GM21423 (cell line): ENCODE measurements at regions not wholly inside any gene's neighbourhood (a gene's known extent, or its start where the extent isn't known, plus 50 kb on each side); places are given as distances from the start of the nearest gene placed in this dataset.
"Not testable (repeated sequence)": the region's sequence is repeated elsewhere in the genome, so short reads cannot be mapped to it uniquely, and the experiment has no call there.

Experiments used
- ATAC-seq: cut with Tn5 transposase; IDR thresholded peaks from one replicate; pipeline ENCODE4 v1.9.1; 2021; ENCODE audit warnings: mild to moderate bottlenecking, moderate library complexity; ENCODE audit not compliant: unreplicated experiment

DNA sequence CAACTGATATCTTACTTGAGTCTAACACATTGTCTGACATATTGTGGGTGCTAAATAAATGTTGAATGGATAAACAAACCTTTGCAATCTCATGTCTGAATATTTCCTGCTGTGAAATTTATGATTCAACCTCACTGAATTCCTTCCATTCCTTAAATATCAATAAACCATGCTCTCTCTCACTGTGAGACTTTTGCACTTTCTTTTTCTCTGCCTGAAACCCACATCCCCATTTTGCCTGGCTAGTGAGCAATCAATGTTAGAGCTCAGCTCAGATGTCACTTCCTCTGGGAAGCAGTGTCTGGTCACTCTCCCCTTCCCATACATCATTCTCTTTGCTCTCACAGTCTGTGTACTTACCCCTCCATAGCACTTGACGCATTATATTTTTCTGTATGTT is 383.7 kb upstream of the TRPC7 start:
- ATAC-seq = no peak

DNA sequence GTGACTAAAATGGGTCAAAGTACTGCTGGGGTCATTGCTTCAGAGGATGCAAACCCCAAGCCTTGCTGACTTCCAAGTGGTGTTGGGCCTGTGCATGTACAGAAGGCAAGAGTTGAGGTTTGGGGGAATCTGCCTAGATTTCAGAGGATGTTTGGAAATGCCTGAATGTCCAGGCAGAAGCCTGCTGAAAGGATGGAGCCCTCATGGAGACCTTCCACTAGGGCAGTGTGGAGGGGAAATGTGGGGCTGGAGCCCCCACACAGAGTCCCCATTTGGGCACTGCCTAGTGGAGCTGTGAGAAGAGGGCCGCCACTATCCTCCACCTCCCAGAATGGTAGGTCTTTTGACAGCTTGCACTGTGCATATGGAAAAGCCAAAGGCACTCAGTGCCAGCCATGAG is 377.7 kb upstream of the TRPC7 start:
- no peak for ATAC-seq

DNA sequence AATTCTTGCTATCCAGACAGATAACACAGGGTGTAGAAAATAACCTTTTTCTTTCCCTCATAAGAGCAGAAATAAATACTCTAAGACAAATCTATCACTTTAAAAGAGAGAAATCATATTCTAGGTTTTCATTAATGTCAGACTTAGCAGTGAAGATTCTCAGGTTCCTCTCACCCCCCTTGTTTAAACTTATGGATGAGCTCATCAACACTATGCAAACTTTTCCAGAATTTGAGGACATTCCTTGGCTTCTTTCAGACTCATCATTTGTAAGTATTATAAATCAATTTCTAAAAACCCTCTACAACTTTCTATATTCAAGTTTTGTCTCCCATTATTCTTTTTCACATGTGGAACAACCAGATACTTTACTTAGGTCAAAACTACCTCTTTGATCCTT is 374.9 kb upstream of the TRPC7 start:
- ATAC-seq = no peak

DNA sequence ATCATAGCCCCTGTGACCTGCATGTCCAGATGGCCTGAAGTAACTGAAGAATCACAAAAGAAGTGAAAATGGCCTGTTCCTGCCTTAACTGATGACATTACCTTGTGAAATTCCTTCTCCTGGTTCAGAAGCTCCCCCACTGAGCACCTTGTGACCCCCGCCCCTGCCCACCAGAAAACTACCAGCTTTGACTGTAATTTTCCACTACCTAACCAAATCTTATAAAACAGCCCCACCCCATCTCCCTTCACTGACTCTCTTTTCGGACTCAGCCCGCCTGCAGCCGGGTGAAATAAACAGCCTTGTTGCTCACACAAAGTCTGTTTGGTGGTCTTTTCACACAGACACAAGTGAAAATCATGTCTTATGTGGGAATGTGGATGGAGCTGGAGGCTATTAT is 373.9 kb upstream of the TRPC7 start:
- ATAC-seq = not testable (repeated sequence)

- no peak for ATAC-seq
Measured at GRCh38 chr5:136738829-136739228, 373.5 kb upstream of the TRPC7 start.

DNA sequence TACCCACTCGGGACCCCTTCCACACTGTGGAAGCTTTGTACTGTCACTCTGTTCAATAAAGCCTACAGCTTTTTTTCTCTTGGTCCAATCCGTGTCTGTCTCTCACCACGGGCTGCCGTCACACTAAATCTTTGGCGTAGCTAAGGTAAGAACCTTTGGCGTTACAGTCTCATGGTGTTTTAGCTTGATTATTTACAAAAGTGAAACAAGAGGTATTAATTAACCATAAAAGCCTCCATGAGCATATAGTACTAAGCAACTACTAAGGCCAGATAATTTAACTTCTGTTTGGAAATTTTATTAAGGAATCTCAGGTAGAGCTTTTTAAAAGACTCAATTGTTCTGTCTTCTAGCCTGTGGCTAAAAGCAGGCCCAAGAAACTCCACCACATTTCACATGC is 370.7 kb upstream of the TRPC7 start:
- ATAC-seq = no peak

DNA sequence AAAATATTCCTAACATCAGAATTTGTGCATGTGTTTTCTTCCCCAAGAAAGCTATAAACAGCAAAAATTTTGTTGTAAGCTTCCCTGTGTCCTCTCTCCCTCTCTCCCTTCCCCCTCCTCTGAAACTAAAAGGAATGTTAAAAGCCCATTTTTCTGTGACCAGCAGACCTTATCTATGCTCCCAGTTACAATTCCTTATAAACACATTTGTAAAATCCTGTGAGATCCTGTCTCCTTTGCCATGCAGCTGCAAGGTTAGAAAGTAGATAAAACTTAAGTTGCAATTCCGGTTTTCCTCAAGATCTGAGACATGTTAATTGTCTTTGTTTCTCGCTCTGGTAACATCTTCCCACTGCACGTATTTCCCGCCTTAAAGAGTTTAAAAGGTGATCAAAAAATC is 370.3 kb upstream of the TRPC7 start:
- not testable (repeated sequence) for ATAC-seq

GRCh38 chr5:136734628-136735027 is 369.3 kb upstream of the TRPC7 start:
- no peak for ATAC-seq

GRCh38 chr5:136732751-136733150 is 367.4 kb upstream of the TRPC7 start:
- ATAC-seq = no peak

DNA sequence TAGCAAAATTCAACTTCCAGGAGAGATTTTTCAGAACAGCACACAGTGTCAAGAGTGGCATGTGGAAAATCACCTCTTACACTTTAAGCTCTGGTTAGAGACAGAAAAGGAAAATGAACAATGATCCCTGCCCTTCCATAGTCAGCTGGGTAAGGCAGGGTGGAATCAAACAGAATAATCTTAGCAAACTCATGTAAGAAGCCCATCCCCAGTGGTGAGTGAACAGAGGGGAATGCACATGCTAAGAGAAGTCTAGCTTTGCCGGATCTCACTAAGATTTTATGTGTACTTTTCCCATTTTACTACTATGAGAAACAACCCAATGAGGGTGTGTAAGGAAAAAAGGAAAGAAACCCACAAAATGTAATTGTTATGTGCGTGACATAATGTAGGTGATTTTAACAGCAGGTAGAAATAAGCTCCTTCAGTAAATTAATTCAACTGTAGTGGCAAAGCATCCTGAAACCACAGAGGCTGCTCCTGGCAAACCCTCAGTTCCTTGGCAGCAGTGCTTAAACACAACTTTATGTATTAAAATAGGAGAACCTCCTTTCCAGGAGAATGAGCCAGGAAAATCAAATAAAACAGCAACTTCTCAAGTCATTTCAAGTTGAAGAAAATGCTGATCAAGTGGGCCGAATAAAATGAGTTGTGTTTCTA is 366.0 kb upstream of the TRPC7 start:
- no peak for ATAC-seq

GRCh38 chr5:136730426-136730825 is 365.1 kb upstream of the TRPC7 start:
- no peak for ATAC-seq

GRCh38 chr5:136729901-136730355 is 364.6 kb upstream of the TRPC7 start:
- no peak for ATAC-seq

DNA sequence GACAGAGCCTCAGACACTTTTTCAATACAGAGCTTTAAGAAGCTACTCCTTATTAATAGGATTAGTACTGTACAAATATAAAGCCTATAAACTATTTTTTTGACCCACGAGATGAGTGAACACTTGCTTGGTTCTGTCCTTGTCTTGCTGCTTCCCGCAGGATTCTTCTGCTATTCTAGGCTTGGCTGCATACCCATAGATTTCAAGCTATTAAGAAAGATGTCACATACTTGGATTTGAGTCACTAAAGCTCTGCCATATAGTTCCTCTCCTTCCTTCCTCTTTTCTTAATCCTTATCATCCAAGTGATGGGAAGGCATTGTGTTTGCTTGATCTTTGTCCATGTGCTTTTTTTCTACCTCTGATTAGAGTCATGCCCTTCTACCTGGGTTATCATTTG is 361.2 kb upstream of the TRPC7 start:
- no peak for ATAC-seq

DNA sequence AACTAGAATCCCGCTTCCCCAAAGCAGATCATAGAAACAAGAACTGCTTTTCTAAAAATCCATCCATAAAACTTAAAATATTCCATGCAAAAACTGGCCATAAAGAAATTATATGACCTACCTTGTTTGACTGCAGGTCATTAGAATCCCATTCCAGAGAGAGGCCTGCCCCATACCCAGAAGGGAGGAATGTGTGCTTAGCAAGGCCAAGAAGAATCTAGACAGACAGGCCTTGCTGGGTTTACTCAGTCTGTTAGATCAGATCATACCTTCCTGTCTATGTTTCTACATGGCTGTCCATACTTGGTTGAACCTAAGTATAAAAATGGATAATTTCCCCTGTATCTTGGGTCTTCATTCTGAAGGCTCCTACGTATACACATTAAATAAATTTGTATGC is 358.8 kb upstream of the TRPC7 start:
- no peak for ATAC-seq

DNA sequence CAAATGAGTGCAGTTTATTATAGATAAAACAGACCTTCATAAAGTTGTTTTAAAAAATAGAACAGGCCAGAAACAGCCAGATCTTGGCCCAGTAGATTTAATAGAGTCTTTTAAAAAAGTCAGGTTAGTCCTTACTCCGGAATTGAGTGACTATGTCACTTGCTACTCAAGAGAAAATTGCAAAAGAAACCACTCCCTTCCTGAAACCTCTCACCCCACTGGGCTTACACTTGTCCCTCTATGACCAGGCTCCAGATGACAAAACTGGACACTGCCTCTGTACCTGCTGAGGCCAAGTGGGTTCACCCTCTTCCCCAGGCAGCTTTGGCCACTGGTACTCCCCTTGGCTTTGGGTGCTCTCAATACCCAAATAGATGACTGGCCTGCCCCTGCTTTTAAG is 357.2 kb upstream of the TRPC7 start:
- ATAC-seq = no peak

DNA sequence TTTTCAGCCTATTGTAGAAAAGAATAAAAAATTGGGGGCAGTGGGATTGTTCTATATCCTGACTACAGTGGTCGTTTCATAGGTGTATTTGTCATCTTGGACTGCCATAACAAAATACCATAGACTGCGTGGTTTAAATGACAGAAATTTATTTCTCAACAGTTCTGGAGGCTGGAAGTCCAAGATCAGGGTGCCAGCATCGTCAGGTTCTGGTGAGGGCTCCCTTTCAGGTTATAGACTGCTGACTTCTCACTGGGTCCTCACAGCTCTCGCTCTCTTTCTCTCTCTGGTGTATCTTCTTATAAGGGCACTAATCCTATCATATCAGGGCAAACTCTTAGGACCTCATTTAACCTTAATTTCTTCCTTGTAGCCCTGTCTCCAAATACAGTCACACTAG is 356.7 kb upstream of the TRPC7 start:
- ATAC-seq = no peak

DNA sequence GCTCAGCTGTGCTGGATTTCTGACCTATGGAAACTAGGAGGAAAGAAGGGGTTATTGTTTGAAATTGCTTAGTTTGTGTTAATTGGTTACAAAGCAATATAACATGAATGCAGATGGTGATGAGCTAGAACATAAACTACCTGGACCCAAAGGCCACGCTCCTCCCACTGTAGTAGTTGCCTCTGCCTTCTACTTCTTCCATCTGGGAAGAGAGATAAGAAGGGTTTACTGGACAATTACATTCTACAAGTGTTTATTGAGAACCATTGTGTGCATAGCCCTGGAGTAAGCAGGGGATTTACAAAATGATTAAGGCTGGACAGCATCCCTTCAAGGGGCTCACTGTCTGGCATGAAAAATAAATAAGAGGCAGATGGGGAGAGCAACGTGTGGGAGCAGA is 355.3 kb upstream of the TRPC7 start:
- no peak for ATAC-seq

GRCh38 chr5:136717917-136718316 is 352.6 kb upstream of the TRPC7 start:
- ATAC-seq = no peak

DNA sequence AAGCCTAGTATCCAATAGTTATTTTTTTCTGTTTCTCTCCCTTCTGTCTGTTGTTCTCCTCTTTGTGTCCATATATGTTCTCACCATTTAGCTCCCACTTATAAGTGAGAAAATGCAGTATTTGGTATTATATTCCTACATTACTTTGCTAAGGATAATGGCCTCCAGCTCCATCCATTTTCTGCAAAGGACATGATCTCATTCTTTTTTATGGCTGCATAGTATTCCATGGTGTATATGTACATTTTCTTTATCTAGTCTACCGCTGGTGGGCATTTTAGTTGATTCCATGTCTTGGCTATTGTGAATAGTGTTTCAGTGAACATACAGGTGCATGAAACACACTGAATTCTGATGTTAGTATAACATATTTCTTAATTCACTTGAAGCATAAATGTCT is 348.9 kb upstream of the TRPC7 start:
- ATAC-seq = no peak

DNA sequence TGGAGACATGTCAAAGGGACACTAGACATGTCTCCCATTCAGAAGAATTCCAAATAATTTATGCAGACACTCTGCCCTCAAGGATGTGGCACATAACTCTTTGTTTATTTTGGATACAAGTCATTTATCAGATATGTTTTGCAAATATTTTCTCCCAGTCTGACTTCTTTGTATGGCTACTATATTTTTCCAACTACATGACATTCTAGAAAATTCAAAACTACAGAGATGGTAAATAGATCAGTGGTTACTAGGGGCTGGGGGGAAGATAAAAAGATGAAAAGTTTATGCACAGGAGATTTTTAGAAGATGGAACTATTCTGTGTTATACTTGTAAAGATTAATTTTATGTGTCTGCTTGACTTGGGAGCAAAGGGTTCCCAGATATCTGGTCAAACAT is 347.3 kb upstream of the TRPC7 start:
- ATAC-seq = no peak

DNA sequence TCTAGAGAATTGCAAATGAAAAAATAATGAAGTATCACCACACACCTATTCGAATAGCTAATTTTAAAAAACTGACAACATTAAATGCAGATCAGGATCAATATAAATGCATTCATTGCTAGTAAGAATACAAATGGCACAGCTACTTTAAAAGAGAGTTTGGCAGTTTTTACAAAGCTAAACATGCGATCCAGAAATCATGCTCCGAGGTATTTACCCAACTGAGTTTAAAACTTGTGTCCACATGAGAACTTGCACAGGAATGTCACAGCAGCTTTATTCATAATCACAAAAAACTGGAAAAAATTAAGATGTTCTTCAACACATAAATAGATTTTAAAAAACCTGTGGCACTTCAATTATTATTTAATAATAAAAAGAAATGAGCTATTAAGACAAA is 345.5 kb upstream of the TRPC7 start:
- no peak for ATAC-seq

DNA sequence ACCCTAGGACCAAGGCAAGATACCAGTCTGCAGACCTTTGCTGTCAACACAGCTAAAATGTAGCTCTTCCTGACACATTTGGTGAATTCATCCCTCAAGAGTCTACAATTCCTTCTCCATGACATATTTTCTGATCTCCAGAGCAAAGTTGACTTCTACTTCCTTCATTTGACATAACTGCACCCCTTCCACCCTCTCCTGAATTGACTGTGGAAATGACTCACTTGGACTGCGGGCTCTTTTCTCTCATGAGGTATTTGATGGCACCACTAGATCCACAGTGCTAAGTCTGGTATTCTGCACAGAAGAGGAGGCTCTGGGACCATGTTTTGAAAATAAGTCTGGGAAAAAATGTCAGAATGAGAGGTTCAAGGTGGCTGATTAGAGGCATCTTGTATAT is 338.4 kb upstream of the TRPC7 start:
- ATAC-seq = no peak

DNA sequence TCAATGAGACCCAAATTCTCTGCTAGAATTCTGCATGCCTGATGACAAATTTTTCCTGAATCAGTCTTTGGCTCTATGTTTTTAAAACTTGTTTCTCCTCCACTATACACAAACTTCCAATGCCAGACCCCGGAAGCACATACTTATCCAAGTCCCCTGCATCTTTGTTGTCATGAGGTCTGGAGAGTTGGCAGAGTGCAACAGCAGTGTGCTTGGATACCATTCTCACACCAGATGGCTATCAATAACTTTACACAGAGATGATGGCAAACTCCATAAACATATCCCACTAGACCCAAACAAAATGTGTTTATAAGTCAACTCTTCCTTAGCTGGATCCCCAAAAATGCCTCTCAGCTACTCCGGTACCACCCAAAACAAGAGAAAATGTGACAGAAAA is 337.7 kb upstream of the TRPC7 start:
- ATAC-seq = no peak
